HCT116 (cell line): ENCODE measurements at regions not wholly inside any gene's neighbourhood (a gene's known extent, or its start where the extent isn't known, plus 50 kb on each side); places are given as distances from the start of the nearest gene placed in this dataset.

ENCODE experiments used
- ATAC-seq: fragments of 200-7000 bp; cut with Tn5 transposase; 2 replicates; pipeline ENCODE4 v1.9.1; 2020; ENCODE audit warnings: mild to moderate bottlenecking, moderate library complexity
- BruUV-seq: library from RNA; stranded (reverse); fragments of 400-500 nt; replicated peaks from 2 replicates; lab custom pipeline; 2021; lab: Mats Ljungman, UMichigan
- CTCF ChIA-PET: fragments of 300-600 bp; sonication (Branson Sonifier 250); formaldehyde crosslinking; loops from one replicate; lab custom pipeline; 2021; ENCODE audit warnings: antibody characterized with exemption; lab: Charles Lee
- POLR2A ChIA-PET: fragments of 300-600, 350-600 bp; sonication (Branson Sonifier 250); formaldehyde crosslinking; loops from one replicate; lab custom pipeline; 2021; ENCODE audit warnings: antibody characterized with exemption; lab: Charles Lee
- RAD21 ChIA-PET, 2 experiments: fragments of 300-600 bp; sonication (Branson Sonifier 250); formaldehyde crosslinking; loops; one replicate each; lab custom pipeline; 2023; ENCODE audit warnings: low total read pairs in 2 of 2; ENCODE audit not compliant: uncharacterized antibody in 2 of 2, unreplicated experiment in 2 of 2, low non-redundant PET in 1 of 2; lab: Charles Lee
- DNase-seq: peaks from one replicate; pipeline ENCODE4 v3.0.0-alpha.2; 2010; ENCODE audit warnings: low read depth, low spot score
- H2AFZ ChIP-seq: fragments of 200-600 bp; shearing (Covaris generic), sonication (generic); 2 replicates; pipeline ENCODE4 v1.6.1; 2017; ENCODE audit warnings: low read depth, mixed run types, mixed read lengths, antibody characterized with exemption, low read length; ENCODE audit not compliant: poor library complexity, severe bottlenecking
- H3K27ac ChIP-seq: 2 replicates; pipeline ENCODE4 v1.5.1; 2012; ENCODE audit warnings: low read depth, low read length
- H3K27me3 ChIP-seq: fragments of 200-600 bp; sonication (generic); 2 replicates; pipeline ENCODE4 v1.6.1; 2016; ENCODE audit warnings: mixed run types, low read length, mixed read lengths; ENCODE audit not compliant: insufficient read depth
- H3K36me3 ChIP-seq, 2 experiments: fragments of 200-500 bp in 1 of 2; fragments of 200-600 bp in 1 of 2; sonication (Bioruptor generic) in 1 of 2; sonication (generic) in 1 of 2; 2 replicates each; pipeline versions ENCODE4 v1.5.1 to v1.6.1; 2014 to 2016; ENCODE audit warnings: low read length in 2 of 2, inconsistent platforms in 1 of 2, mixed read lengths in 1 of 2, mixed run types in 1 of 2; ENCODE audit not compliant: insufficient read depth in 2 of 2, control insufficient read depth in 1 of 2
- H3K4me1 ChIP-seq, 2 experiments: fragments of 200-600 bp in 1 of 2; sonication (generic) in 1 of 2; 2 replicates each; pipeline versions ENCODE4 v1.5.1 to v1.6.1; 2012 to 2017; ENCODE audit warnings: low read length in 2 of 2, inconsistent platforms in 1 of 2, mild to moderate bottlenecking in 1 of 2, mixed read lengths in 1 of 2, mixed run types in 1 of 2, moderate library complexity in 1 of 2; ENCODE audit not compliant: insufficient read depth in 2 of 2, control insufficient read depth in 1 of 2
- H3K4me2 ChIP-seq: fragments of 200-600 bp; sonication (generic); 2 replicates; pipeline ENCODE4 v1.6.1; 2017; ENCODE audit warnings: mixed run types, low read length, mixed read lengths
- H3K4me3 ChIP-seq, 2 experiments: fragments of 200-600 bp in 1 of 2; sonication (generic) in 1 of 2; replicated peaks in 1 of 2; 2 replicates each; pipeline ENCODE4 v1.5.1; 2011 to 2016; ENCODE audit warnings: low read length in 2 of 2, control low read depth in 1 of 2, low read depth in 1 of 2, mild to moderate bottlenecking in 1 of 2, mixed read lengths in 1 of 2, mixed run types in 1 of 2
- H3K79me2 ChIP-seq: fragments of 200-600 bp; sonication (generic); 2 replicates; pipeline ENCODE4 v1.6.1; 2017; ENCODE audit warnings: mild to moderate bottlenecking, mixed run types, low read length, moderate library complexity, mixed read lengths; ENCODE audit not compliant: insufficient read depth
- H3K9ac ChIP-seq: fragments of 200-600 bp; sonication (generic); 2 replicates; pipeline ENCODE4 v1.6.1; 2016; ENCODE audit warnings: low read length, mixed read lengths
- H3K9me2 ChIP-seq: fragments of 200-600 bp; sonication (generic), shearing (Covaris generic); 2 replicates; pipeline ENCODE4 v1.6.1; 2017; ENCODE audit warnings: mixed run types, mild to moderate bottlenecking, moderate library complexity; ENCODE audit not compliant: insufficient read depth
- H3K9me3 ChIP-seq, 2 experiments: fragments of 200-500 bp in 1 of 2; fragments of 200-600 bp in 1 of 2; sonication (Bioruptor generic) in 1 of 2; sonication (generic) in 1 of 2; 2 replicates each; pipeline ENCODE4 v1.6.1; 2014 to 2017; ENCODE audit warnings: low read length in 2 of 2, mixed read lengths in 2 of 2, inconsistent platforms in 1 of 2, low read depth in 1 of 2, mild to moderate bottlenecking in 1 of 2, mixed run types in 1 of 2, moderate library complexity in 1 of 2; ENCODE audit not compliant: control insufficient read depth in 1 of 2, insufficient read depth in 1 of 2
- H4K20me1 ChIP-seq: fragments of 200-600 bp; sonication (generic), shearing (Covaris generic); 2 replicates; pipeline ENCODE4 v1.6.1; 2017; ENCODE audit warnings: mixed run types, mild to moderate bottlenecking, moderate library complexity; ENCODE audit not compliant: insufficient read depth
- CEBPB ChIP-seq: IDR thresholded peaks from 2 replicates; pipeline ENCODE4 v1.6.1; 2012; ENCODE audit warnings: low read depth
- ELF1 ChIP-seq: IDR thresholded peaks from 2 replicates; pipeline ENCODE4 v1.6.1; 2012; ENCODE audit warnings: low read depth, borderline replicate concordance
- EZH2 ChIP-seq: fragments of 200-600 bp; sonication (generic); IDR thresholded peaks from 2 replicates; pipeline ENCODE4 v1.6.1; 2017; ENCODE audit warnings: antibody characterized with exemption, mixed run types
- FOSL1 ChIP-seq: IDR thresholded peaks from 2 replicates; pipeline ENCODE4 v1.6.1; 2012; ENCODE audit warnings: low read depth
- POLR2A ChIP-seq: IDR thresholded peaks from 2 replicates; pipeline ENCODE4 v1.7.0; 2011; ENCODE audit warnings: borderline replicate concordance; ENCODE audit not compliant: insufficient read depth, insufficient read length; ENCODE audit errors: extremely low read depth
- intact Hi-C: fragments of 100-400 bp; cut with micrococcal nuclease; formaldehyde crosslinking; loops from 2 replicates; pipeline ENCODE4 v1.10.0; 2022
- TF ChIP-seq, protein P1 (sequence below): IDR thresholded peaks from 2 replicates; pipeline ENCODE4 v1.6.1; 2012
- TF ChIP-seq, protein P2 (sequence below): IDR thresholded peaks from 2 replicates; pipeline ENCODE4 v1.6.1; 2012
- TF ChIP-seq, protein P3 (sequence below): IDR thresholded peaks from 2 replicates; pipeline ENCODE4 v1.6.1; 2012; ENCODE audit warnings: low read depth
- TF ChIP-seq, protein P4 (sequence below), 3 experiments: fragments of 200-600 bp in 1 of 3; sonication (generic) in 1 of 3; IDR thresholded peaks in 2 of 3; conservative IDR thresholded peaks in 1 of 3; 2 replicates each; pipeline ENCODE4 v1.5.1; 2012 to 2017; ENCODE audit warnings: low read depth in 2 of 3, low read length in 2 of 3, antibody characterized with exemption in 1 of 3, borderline replicate concordance in 1 of 3, control low read depth in 1 of 3, mild to moderate bottlenecking in 1 of 3, mixed read lengths in 1 of 3, mixed run types in 1 of 3, moderate library complexity in 1 of 3; ENCODE audit not compliant: insufficient read depth in 1 of 3

DNA sequence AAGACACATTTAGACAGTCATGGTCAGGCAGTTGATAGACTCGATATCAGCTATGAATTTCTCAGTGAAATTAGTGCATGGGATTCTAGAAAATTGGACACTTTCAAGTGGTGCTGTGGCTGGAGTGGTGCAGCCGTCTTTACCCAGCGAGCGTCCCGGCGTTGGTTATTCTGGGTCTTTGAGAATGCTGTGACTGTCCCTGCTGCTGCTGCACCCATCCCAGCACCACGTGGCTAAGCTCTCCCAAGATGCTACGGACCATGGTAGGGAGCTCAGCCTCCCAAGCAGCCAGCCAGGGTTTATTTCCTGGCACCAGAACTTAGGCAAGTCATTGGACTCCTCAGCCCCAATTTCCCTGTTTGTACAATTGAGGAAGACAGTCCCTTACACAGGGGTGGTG, 147.2 kb upstream of the RPS6KA2 start:
- Histone ChIP-seq H3K27me3 (no peaks in the 10 kb centered on the region), H3K27ac (no peak overlapping the region), H3K4me1 (peaks cover 0 to 15% of the 10 kb centered on the region in 2 experiments; a peak in 1 of 4 replicates), H3K4me2 (no peak overlapping the region; the same call in 1 of the 2 replicates), H3K9me3 (no peaks in the 10 kb centered on the region), H3K36me3 (no peaks in the 10 kb centered on the region), H3K9me2 (no peaks in the 10 kb centered on the region), H3K9ac (no peak overlapping the region), H2AFZ (no peak overlapping the region), H3K4me3 (no peak overlapping the region), H4K20me1 (no peaks in the 10 kb centered on the region), H3K79me2 (no peaks in the 10 kb centered on the region)
- TF ChIP-seq, protein P1, sequence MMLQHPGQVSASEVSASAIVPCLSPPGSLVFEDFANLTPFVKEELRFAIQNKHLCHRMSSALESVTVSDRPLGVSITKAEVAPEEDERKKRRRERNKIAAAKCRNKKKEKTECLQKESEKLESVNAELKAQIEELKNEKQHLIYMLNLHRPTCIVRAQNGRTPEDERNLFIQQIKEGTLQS = no peak
- TF ChIP-seq, protein P2, sequence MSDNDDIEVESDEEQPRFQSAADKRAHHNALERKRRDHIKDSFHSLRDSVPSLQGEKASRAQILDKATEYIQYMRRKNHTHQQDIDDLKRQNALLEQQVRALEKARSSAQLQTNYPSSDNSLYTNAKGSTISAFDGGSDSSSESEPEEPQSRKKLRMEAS = no peak
- TF ChIP-seq, protein P3, sequence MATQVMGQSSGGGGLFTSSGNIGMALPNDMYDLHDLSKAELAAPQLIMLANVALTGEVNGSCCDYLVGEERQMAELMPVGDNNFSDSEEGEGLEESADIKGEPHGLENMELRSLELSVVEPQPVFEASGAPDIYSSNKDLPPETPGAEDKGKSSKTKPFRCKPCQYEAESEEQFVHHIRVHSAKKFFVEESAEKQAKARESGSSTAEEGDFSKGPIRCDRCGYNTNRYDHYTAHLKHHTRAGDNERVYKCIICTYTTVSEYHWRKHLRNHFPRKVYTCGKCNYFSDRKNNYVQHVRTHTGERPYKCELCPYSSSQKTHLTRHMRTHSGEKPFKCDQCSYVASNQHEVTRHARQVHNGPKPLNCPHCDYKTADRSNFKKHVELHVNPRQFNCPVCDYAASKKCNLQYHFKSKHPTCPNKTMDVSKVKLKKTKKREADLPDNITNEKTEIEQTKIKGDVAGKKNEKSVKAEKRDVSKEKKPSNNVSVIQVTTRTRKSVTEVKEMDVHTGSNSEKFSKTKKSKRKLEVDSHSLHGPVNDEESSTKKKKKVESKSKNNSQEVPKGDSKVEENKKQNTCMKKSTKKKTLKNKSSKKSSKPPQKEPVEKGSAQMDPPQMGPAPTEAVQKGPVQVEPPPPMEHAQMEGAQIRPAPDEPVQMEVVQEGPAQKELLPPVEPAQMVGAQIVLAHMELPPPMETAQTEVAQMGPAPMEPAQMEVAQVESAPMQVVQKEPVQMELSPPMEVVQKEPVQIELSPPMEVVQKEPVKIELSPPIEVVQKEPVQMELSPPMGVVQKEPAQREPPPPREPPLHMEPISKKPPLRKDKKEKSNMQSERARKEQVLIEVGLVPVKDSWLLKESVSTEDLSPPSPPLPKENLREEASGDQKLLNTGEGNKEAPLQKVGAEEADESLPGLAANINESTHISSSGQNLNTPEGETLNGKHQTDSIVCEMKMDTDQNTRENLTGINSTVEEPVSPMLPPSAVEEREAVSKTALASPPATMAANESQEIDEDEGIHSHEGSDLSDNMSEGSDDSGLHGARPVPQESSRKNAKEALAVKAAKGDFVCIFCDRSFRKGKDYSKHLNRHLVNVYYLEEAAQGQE = no peak
- TF ChIP-seq ELF1 = no peak
- TF ChIP-seq, protein P4, sequence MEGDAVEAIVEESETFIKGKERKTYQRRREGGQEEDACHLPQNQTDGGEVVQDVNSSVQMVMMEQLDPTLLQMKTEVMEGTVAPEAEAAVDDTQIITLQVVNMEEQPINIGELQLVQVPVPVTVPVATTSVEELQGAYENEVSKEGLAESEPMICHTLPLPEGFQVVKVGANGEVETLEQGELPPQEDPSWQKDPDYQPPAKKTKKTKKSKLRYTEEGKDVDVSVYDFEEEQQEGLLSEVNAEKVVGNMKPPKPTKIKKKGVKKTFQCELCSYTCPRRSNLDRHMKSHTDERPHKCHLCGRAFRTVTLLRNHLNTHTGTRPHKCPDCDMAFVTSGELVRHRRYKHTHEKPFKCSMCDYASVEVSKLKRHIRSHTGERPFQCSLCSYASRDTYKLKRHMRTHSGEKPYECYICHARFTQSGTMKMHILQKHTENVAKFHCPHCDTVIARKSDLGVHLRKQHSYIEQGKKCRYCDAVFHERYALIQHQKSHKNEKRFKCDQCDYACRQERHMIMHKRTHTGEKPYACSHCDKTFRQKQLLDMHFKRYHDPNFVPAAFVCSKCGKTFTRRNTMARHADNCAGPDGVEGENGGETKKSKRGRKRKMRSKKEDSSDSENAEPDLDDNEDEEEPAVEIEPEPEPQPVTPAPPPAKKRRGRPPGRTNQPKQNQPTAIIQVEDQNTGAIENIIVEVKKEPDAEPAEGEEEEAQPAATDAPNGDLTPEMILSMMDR (IDR thresholded peaks at IDR 0.05 in 2 of 3, conservative IDR thresholded peaks at IDR 0.05 in 1 of 3; ENCODE audit: borderline replicate concordance in 1 of 3, insufficient read depth in 1 of 3, low read depth in 2 of 3, low read length in 2 of 3) = no peak
- TF ChIP-seq CEBPB = no peak
- no peak for TF ChIP-seq EZH2
- no peak for TF ChIP-seq POLR2A
- TF ChIP-seq FOSL1 = no peak
- RAD21 ChIA-PET = interaction anchor here (1.3 to 4.3 kb wide), 4 partner anchors 177 to 368 kb away, joined by 6 to 13 read pairs (median 8); no protein-coding TSS in a partner anchor
- BruUV-seq = no TSS peak
- no peak for DNase-seq
- CTCF ChIA-PET = interaction anchor here (0.6 to 3.0 kb wide), 21 partner anchors 9 to 617 kb away, joined by 3 to 28 read pairs (median 6); partner anchors contain the start of genes CEP43, RNASET2 and UNC93A
- intact Hi-C loops = loop anchor here (2.0 to 10.0 kb wide), 4 partner anchors 215 to 511 kb away; no protein-coding TSS in a partner anchor
- ATAC-seq = no peak
- POLR2A ChIA-PET = interaction anchor here (1.9 kb wide), 1 partner anchor 215 kb away, joined by 4 read pairs; no protein-coding TSS in a partner anchor
